HG03196 (cell line): ENCODE measurements at regions not wholly inside any gene's neighbourhood (a gene's known extent, or its start where the extent isn't known, plus 50 kb on each side); places are given as distances from the start of the nearest gene placed in this dataset.

Source experiments
- ATAC-seq: cut with Tn5 transposase; IDR thresholded peaks from one replicate; pipeline ENCODE4 v1.9.1; 2021; ENCODE audit not compliant: unreplicated experiment

DNA sequence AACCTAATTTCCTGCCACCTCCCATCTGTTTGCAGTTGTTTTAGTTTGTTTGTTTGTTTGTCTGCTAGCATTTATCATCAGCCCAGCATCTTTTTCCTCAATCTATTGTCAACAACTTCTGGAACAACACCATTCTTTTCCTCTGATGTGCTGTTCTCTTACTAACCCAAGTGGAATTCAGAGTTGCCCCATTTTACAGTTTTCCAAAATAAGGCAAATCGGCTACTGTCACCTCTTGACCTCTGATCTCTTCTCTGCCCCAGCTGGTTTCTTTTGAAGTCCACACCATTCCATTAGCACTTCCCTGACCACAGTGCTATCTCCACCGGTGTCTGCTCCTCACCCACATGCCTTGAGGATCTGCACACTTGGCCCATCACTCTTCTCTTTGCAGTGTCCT is 102.4 kb downstream of the EFNB2 start:
- no peak for ATAC-seq

DNA sequence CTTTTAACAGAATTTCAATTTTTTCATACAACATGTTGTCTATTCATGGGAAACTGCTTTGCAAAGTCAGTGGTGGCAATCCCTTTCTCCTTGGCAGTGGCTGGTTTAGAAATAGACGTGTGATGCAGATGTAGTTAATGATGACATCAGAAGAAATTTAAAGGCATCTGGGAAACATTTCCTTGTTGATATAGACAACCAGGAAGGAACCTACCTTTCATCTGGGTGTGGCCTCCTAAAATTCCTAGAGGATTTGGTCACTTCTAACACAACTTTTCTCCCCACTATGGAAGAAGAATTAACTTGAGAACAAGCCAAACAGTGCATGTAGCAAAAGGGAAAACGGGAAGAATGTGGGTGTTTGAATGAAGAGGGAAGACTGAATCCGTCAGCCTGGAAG is 102.8 kb downstream of the EFNB2 start:
- ATAC-seq = no peak

DNA sequence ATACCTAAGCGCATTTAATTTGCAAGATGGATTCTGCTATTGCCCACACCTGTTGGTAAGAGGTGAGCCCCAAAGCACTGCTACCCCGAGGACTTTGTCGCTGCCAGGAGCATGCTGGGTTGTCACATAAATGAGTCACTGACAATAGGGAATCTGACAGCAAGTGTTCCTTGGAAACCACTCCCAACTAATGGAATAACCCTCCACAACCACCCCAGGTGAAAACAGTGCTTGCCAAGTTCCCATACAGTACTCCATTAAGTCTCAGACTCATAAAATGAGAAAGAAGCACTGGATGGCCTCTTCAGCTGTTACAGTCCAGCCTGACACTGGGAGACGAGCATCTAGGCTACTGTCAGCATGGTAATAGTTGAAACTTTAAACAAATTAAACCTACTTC is 108.6 kb downstream of the EFNB2 start:
- no peak for ATAC-seq

DNA sequence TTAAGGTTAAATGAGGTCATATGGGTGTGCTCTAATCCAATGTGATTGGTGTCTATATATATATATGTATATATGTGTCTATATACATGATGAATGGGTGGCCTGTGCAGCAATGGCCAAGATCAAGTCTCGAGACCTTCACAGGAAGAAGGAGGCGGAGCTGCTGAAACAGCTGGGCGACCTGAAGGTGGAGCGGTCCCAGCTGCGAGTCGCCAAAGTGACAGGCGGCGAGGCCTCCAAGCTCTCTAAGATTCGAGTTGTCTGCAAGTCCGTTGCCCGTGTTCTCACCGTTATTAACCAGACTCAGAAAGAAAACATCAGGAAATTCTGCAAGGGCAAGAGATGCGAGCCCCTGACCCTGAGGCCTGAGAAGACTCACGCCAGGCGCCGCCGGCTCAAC is 109.8 kb downstream of the EFNB2 start:
- no peak for ATAC-seq

DNA sequence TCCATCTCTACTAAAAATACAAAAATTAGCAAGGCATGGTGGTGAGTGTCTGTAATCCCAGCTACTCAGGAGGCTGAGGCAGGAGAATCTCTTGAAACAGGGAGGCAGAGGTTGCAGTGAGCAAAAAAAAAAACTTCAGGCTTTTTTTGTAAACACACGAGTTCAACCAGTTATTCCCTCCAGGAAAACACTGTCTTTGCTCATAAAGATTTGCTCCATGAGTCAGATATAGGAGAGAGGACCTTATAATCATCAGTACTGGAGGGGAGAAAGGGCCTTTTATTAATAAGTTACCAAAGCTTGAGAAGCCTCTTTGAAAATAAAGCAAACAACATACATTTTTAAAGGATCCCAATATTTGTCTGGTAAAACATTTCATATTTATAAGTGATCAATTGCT is 110.7 kb downstream of the EFNB2 start:
- ATAC-seq = no peak

DNA sequence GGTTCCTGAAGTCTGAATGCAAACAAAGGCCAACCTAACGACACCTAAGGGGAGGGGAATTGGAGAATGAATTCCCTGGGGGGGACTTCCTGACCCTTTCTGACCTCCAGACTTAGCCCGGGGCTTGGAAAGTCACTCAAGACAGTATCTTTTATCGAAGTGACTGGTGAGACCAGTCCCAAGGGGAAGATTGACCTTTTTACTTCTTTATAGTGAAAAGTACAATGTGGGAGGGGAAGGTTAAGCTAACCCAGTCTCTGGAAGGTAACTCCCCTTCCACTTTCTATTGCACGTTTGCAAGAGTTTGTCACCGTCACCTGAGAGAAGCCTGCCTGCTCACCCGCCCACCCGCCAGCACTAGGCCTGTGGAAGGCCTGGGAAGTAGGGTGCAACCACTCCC is 111.9 kb downstream of the EFNB2 start:
- peak; percentile 63 for ATAC-seq

DNA sequence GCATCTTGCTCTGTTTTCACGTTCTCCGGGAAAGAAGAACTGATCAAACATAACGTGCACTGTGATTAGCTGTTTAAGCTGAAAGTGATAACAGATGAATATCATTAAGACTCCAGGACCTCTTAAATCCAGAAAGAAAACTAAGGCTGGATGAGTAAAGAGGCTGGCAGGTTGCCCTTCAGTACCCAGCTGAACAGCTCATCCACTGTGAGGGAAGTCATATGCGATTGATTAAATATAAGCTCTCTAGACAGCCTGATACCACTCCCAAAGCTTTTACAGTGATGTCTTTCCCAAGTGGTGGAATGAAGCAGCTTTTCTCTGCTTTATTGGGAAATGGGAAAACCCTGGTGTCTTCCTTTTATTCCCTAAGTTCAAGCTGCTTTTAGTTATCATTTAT is 116.9 kb downstream of the EFNB2 start:
- ATAC-seq = no peak

DNA sequence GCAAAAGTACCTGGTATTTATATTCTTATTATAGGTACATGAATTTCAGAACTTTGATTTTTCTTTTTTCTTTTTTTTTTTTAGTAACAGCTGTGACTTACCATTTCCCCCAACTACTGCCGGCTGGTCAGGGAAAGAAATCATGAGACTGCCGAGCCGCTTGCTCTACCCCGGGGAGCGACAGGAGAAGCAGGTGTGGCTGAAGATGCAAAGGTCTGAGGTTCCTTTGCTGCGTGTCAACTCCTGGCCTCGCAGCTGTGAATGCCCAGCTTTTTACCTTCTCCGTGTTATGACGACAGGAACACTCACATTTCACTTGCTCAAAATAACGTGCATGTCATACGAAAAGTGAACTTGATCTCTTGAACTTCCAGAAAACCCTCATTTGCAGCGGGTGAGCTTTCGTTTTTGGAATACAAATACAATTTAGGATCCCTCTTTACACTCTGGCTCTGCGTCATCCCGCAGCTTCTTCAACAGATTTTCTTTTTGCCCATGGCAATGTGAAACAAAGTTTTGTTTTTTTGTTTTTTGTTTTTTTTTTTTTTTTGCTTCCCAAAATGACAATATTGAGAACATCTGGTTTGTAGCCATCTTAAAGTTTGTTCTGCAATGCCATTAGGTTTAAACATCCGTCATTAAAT is 117.9 kb downstream of the EFNB2 start:
- no peak for ATAC-seq

DNA sequence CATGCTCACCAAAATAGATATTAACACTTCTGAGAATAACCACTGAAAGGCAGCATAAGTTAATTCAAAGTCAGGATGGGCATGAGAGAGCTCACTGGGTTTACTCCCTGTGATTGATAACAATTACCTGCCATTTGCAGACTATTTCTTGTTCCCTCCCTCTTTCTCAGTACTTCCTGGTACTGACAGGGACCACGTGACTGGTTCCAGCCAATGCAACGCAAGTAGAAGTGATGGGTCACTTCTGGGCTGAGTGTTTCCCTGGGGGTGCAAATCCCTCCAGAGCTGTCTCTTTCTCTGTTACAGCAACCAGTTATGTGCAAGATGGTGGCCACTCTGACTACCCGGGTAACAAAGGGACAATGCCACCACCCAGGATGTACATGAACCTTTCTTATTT is 118.8 kb downstream of the EFNB2 start:
- ATAC-seq = no peak

DNA sequence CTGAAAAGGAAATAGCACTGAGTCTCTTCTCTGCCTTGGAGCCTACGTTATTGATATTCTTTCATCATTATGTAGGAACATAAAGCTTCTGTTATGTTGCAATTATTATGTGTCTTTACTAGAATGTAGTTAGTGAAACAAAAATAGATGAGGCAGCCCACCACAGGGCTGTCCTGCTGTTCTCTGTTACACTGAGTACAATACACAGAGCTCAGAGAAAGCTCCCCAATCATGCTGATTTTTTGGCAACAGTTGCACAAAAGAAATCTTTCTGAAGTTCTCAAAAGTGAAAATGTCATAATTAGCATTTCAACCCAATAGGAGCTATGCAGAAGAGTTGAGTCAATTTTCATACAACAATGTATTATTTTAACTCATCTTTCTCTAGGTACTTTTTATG is 119.5 kb downstream of the EFNB2 start:
- no peak for ATAC-seq

DNA sequence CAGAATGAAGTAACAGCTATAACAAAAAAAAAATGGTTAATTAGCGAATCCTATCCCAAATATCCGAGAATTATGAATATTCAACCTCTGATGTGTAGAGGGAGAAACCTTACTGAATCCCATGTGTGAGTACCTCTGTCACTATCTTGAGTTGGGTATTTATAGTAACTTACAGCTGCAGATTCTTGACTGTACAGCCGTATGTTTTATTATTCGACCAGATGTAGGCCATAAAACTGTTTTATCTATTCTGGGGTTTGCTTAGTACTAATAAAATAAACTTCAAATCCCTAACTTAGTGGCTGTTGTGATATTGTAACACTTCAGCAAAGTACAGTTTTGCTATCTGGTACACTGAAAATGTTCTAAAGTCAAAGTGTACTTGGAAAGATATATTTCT is 120.0 kb downstream of the EFNB2 start:
- no peak for ATAC-seq

DNA sequence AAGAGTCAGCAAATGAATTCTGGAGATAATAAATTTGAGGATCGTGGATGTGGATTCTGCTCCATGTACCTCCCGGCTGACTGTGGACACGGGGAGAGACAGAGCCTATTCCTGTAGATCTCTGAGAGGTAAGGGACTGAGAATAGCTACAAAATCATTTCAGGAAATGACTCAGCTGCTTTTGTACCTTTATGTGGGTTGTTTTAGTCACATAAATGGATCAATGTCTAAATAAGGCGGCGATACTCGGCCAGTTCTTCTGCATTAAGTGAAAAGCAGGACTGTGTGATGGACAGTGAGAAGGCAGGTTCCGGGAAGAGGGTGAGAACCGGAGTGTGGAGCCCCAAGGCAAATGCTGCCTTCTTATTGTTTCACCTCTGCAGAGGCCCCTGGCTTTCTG is 128.1 kb downstream of the EFNB2 start:
- no peak for ATAC-seq

DNA sequence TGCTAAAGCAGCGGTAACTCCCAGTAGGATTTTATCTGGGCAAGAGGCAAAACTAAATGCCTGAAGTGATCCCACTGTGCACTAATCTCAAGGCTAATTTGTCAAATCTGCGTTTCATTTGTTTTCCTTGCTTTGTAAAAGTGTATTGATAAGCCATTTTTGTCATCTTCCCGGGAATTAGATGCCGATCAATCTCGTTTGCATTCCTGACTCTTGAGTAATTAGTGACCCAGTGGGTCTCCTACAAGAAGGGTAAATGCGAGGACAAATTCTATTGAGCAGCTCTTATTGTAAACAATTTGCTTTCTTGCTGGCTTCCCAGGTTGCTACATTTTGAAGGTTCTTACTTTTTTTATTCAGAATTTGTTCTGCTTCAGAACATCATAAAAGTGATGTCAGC is 129.7 kb downstream of the EFNB2 start:
- ATAC-seq = no peak

DNA sequence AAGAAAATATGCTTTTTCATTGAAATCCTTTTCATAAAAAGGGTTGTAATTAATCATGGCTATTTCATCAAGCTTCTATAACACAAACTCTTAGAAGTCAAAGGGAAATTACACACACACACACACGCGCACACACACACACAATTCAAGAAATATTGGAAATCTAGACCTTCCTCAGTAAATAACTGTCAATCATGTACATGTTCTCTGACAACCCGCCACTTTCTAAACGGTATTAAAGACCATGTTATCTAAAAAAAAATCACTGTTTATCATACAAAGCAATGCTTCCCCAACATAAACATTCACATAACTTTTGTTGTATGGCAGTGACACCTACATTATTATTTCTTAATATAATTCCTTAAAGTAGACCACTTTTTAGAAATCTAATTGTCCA is 132.2 kb downstream of the EFNB2 start:
- no peak for ATAC-seq

DNA sequence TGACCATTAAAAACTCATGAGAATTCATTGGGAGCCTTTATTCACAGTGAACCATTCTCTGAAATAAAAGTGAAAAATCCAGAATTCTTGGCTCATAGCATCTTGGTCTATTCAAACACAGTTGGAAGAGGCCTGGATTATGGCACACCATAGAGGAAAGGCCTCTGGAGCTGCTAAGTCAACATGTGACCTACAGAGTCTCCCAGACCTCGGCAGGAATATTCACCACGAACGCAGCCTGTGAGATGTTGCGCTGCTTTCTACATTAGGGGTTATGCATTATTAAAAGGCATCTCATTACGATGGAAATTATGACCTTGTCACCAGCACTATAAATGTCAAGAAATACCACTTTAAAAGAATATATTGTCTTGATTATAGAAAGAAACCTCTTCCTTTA is 132.6 kb downstream of the EFNB2 start:
- ATAC-seq = no peak

DNA sequence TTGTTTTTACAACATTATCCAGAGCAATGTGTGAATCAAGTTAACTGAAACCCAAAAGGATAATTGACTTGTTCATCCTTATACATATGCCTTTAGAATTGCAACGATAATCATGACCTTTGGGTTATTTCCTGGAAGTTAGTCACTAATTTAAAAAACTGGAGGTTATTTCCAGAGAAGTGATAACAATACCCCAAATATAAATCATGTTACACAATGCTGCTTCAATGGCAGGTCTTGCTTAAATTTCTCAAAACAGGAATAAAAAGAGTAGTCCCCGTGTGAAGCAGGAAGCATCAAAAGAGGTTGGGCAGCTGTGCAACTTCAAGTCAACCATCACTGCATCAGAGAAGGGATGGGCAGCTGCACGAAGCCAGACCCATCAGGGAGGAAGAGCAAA is 134.4 kb downstream of the EFNB2 start:
- ATAC-seq = no peak

DNA sequence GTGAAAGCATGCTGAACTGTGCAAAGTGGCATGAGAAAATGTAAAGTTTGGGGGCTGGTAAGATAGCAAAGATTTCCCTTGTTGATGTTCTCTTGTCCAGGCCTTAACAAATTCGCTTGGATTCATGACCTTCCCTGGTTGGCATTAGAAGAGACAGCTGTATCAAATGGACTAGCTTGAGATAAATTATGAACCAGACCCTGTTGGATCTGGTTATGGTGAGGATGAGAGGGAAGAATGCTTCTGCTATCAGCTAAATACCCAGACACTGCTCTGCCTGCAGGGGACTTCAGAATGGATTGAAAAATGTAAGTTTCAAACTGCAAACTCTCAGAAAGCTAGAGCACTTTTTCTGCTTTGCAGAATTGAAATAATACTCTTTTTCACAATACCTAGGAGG is 135.2 kb downstream of the EFNB2 start:
- ATAC-seq = no peak

DNA sequence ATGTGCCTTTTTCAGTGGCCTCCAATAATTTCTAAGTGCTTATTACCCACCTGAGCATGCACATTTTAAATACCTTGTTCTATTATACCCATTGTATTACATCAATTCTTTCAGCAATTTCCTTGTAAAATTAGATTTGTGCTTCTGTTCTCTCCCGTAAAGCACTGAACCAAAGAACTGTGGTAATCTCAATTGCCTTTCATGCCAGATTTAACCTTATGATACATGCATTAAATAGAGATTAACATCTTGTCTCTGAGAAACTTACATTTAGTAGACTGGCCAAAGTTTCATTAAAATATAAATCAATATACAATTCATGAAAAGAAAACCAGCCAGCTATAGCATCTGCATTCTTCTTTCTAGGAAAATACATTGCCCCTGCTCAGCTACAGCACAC is 137.2 kb downstream of the EFNB2 start:
- ATAC-seq = no peak

DNA sequence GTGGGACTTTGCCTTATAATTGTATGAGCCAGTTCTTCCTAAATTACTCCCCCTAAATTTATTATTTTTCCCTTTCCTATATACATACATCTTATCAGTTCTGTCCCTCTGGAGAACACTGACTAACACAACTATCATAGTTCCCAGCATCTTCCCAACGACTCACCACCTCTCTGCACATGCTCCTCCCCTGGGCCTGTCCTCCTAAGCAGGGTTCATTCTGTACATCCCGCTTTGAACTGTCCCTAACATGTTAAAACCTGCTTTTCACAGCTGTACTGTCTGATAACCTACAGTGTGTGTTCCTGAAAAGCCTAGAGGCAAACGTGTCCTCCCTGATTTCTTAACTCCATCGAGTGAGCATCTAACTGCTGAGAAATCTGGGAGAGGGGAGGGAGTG is 141.7 kb downstream of the EFNB2 start:
- no peak for ATAC-seq

DNA sequence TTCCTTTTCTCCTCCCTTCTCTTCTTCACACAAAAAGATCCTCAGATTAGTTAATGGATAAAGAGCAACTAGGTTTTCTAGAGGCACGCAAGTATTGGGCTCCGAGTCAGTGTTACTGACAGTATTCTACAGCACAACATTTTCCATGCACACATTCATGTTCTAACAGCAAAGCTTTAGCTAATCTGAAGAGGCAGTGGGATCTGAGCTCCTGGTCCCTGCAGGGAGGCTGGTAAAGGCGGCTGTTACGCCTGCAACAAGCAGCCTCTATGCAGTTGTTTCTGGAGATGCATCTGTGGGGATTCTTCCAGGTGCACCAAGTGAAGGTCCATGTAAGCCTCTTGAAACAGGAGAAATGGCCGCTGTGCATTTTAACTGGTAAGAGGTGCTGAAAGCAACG is 143.8 kb downstream of the EFNB2 start:
- ATAC-seq = no peak

DNA sequence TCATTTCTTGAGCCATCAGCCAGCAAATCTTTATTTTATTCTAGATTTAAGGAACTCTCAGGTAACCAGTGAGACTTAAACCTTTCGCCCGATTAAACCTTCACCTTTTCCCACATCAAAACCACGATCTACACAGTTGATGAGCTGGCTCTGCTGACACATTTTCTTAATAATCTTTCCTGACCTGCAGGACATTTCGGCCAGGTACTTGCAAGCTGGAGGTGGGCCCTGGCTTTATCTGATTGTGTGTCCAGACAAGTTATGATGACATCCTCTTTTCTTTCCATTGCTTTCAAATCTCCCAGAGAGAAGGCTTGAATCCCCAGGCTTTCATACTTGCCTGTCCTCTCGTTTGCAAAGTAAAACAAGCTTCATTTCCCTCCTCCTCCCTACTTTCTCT is 144.2 kb downstream of the EFNB2 start:
- ATAC-seq = no peak

DNA sequence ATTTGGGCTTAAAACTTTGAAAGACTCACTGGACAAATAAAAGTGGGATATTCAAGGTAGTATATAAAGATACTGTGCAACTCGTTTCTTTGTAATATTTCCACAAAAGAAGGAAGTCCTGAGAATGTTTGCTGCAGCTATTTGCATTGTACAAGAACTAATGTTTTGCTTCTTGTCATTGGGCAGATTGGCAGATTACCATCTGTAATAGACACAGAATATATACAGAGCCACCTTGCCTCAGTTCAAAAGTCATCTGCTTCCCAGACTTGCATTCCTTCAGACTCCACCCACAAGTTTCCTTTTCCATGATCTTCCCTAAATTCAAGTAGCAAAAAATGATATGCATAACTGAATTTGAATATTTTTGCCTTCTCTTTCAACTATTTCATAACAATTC is 145.1 kb downstream of the EFNB2 start:
- ATAC-seq = no peak

DNA sequence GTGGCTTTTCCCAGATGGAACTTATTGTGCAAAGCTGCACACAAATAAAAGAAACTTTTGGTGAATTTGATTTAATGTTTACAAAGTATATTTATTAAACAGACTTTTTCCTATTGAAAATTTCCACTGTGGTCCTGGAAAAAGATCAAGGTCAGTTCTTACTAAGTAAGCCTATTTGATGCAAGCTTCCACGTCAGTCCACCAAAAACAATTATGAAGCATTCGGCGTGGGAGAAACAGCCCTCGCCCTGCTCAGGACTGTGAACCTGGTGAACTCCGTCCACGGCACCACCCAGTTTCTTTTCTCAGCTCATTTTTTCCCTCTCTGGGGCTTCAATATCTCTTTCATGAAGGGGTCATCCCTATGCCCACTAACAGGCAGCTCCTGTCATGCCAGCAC is 149.8 kb downstream of the EFNB2 start:
- ATAC-seq = no peak

DNA sequence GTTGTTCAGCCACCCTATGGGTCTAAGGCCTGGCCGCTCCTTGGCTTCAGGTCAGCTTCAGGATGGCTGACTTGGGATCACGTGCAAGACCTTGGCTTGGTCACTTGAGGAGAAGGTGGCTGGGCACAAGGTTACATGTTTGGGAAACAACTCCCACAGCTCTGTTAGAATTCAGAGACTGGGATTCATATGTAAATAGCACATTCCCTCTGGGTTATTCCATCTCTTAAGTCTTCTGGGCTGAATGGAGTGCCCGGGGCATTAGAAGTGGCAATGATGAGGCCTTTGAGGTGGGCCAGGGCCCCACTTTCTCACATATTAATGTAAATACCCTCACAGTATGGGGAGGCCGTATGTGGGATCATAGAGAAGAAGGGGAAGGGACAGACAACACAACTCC is 150.9 kb downstream of the EFNB2 start:
- ATAC-seq = no peak
